ENCODE measurements at regions not wholly inside any gene's neighbourhood (a gene's known extent, or its start where the extent isn't known, plus 50 kb on each side); places are given as distances from the start of the nearest gene placed in this dataset.

DNA sequence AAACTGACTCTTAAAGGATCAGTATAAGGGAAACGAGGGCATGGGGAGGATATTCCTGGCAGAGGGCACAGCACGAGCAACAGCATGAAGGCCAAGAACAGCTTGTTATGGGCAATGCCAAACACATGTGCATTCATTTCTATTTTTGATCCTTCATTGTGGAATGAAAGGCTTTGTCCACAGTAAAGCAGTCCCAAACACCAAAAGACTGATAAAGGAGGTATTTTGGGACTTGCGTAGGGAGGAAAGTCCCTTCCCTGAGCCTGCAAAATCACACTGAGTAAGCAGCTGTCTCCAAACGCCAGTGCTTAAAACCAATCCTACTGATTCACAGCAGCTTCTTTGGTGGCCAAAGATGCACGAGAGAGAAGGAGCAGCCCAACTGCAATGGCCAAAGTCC is 138.2 kb downstream of the UNC5CL start:
- H3K4me1 ChIP-seq (ENCODE audit: control insufficient read depth, insufficient read depth, low read length), result no peaks in the 10 kb centered on the region
- no peak overlapping the region for H3K4me3 ChIP-seq (ENCODE audit: insufficient read depth, low read depth, low read length)
- H3K9me3 ChIP-seq (ENCODE audit: control insufficient read depth, low read length), result no peaks in the 10 kb centered on the region
- 85 to 91% methylated on average over 5 of the region's 5 CpGs for WGBS, 2 experiments
- H3K27me3 ChIP-seq (ENCODE audit: control insufficient read depth, insufficient read depth, low read length, poor library complexity, severe bottlenecking), result no peaks in the 10 kb centered on the region
- no peak overlapping the region for H3K27ac ChIP-seq (ENCODE audit: insufficient read depth, low read depth, low read length, poor library complexity, severe bottlenecking)
- no peaks in the 10 kb centered on the region for H3K36me3 ChIP-seq (ENCODE audit: control insufficient read depth, insufficient read depth, low read length)

DNA sequence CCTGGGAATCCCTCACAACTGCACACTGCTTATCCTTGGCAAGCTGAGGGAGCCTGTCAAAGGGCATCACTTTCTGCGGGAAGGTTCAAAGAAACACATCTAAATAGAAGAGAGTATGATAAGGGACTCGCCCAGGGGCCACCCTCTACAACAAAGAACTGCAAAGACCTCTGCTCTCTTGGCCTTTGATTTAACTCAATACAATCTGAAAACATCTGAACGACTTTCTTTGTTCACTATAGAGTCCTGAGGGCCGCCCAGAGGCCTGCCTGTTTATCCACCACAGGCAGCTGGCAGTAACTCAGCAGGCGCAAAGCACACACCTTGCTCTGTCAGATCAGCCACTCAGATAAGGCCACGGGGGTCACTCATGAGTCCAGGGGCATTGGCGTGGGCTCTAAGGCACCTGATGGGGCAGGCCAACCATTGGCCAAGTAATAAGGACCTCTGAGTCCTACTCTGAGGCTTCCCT is 139.3 kb downstream of the UNC5CL start:
- H3K27ac ChIP-seq (ENCODE audit: insufficient read depth, low read depth, low read length, poor library complexity, severe bottlenecking), result no peak overlapping the region

DNA sequence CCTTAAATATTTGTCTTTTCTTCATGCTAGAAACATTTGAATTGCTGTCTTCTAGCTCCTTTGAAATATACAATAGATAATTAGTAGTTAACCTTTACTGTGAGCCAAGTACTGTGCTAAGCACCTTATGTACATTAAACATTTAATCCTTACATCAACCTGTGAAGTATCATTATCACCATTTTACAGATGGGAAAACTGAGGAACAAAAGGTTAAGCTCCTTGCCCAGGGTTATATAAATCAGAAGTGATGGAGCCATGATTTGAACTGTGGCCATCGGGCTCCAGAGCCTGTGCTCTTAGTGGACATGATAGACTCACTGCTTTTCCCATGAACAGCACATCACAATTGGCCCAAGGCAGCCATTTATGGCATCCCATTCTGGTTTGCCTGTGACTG is 140.9 kb downstream of the UNC5CL start:
- Histone ChIP-seq H3K4me3 (ENCODE audit: insufficient read depth, low read depth, low read length) (no peak overlapping the region), H3K27me3 (ENCODE audit: control insufficient read depth, insufficient read depth, low read length, poor library complexity, severe bottlenecking) (no peaks in the 10 kb centered on the region), H3K36me3 (ENCODE audit: control insufficient read depth, insufficient read depth, low read length) (no peaks in the 10 kb centered on the region), H3K4me1 (ENCODE audit: control insufficient read depth, insufficient read depth, low read length) (no peaks in the 10 kb centered on the region), H3K9me3 (ENCODE audit: control insufficient read depth, low read length) (no peaks in the 10 kb centered on the region), H3K27ac (ENCODE audit: insufficient read depth, low read depth, low read length, poor library complexity, severe bottlenecking) (no peak overlapping the region)
- WGBS, 2 experiments, result 92 to 96% methylated on average over 1 of the region's 1 CpG

More for the DNA sequence above, 139.3 kb downstream of the UNC5CL start:
- H3K27me3 ChIP-seq (ENCODE audit: control insufficient read depth, insufficient read depth, low read length, poor library complexity, severe bottlenecking), result no peaks in the 10 kb centered on the region
- H3K9me3 ChIP-seq (ENCODE audit: control insufficient read depth, low read length), result no peaks in the 10 kb centered on the region
- 58 to 67% methylated on average over 7 of the region's 7 CpGs for WGBS, 2 experiments
- no peaks in the 10 kb centered on the region for H3K4me1 ChIP-seq (ENCODE audit: control insufficient read depth, insufficient read depth, low read length)
- H3K4me3 ChIP-seq (ENCODE audit: insufficient read depth, low read depth, low read length), result no peak overlapping the region
- H3K36me3 ChIP-seq (ENCODE audit: control insufficient read depth, insufficient read depth, low read length), result no peaks in the 10 kb centered on the region

DNA sequence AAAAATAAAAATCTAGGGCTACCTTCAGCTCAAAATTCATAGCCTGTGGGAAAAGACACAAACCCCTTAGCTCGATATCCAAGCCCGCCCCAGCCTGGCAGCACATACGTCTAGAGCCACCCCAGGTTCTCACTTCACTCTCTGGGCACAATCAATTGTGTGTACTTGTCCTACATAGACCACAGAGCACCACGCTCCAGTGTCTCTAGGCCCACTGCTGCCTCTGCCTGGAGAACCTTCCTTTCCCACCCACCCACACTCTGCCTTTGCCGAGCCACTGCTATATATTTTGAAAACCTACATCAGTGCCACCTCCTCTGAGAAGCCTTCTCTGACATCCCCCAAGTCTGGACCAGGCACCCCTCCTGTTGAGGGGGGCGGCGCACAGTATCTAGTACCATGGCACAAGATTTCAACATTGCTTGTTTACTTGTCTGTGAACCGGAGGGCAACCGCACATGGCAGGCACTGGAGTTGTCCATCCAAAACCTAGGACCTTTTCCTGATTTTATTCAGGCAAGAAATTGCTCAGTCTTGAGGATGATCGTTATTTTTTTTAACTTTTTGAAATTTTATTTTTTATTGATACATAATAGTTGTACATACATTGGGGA is 141.5 kb downstream of the UNC5CL start:
- WGBS, 2 experiments, result 93 to 95% methylated on average over 9 of the region's 10 CpGs
- no peak overlapping the region for H3K27ac ChIP-seq (ENCODE audit: insufficient read depth, low read depth, low read length, poor library complexity, severe bottlenecking)
- no peaks in the 10 kb centered on the region for H3K36me3 ChIP-seq (ENCODE audit: control insufficient read depth, insufficient read depth, low read length)
- no peaks in the 10 kb centered on the region for H3K27me3 ChIP-seq (ENCODE audit: control insufficient read depth, insufficient read depth, low read length, poor library complexity, severe bottlenecking)
- H3K4me3 ChIP-seq (ENCODE audit: insufficient read depth, low read depth, low read length), result no peak overlapping the region
- H3K9me3 ChIP-seq (ENCODE audit: control insufficient read depth, low read length), result no peaks in the 10 kb centered on the region
- no peaks in the 10 kb centered on the region for H3K4me1 ChIP-seq (ENCODE audit: control insufficient read depth, insufficient read depth, low read length)

DNA sequence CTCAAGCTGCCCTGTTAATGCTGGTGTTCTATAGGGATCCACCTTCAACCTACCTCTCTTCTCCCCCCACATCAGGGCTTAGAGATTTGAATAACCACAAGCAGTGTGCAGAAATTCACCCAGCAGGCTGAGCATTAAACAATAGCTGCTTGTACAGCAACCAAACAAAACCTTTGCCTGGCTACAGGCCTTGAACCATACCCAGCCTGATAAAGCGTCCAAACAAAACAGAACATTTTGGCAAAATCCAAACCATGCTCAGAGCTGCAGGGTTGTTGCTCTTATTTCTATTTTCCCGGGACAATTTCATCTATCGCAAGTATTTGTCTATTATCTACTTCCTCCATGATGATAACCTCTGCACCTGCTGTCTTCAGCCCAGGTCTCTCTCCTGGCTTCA is 142.3 kb downstream of the UNC5CL start:
- no peak overlapping the region for H3K4me3 ChIP-seq (ENCODE audit: insufficient read depth, low read depth, low read length)
- 94 to 96% methylated on average over 3 of the region's 3 CpGs for WGBS, 2 experiments
- no peak overlapping the region for H3K27ac ChIP-seq (ENCODE audit: insufficient read depth, low read depth, low read length, poor library complexity, severe bottlenecking)
- H3K4me1 ChIP-seq (ENCODE audit: control insufficient read depth, insufficient read depth, low read length), result no peaks in the 10 kb centered on the region
- no peaks in the 10 kb centered on the region for H3K27me3 ChIP-seq (ENCODE audit: control insufficient read depth, insufficient read depth, low read length, poor library complexity, severe bottlenecking)
- H3K9me3 ChIP-seq (ENCODE audit: control insufficient read depth, low read length), result no peaks in the 10 kb centered on the region
- no peaks in the 10 kb centered on the region for H3K36me3 ChIP-seq (ENCODE audit: control insufficient read depth, insufficient read depth, low read length)

DNA sequence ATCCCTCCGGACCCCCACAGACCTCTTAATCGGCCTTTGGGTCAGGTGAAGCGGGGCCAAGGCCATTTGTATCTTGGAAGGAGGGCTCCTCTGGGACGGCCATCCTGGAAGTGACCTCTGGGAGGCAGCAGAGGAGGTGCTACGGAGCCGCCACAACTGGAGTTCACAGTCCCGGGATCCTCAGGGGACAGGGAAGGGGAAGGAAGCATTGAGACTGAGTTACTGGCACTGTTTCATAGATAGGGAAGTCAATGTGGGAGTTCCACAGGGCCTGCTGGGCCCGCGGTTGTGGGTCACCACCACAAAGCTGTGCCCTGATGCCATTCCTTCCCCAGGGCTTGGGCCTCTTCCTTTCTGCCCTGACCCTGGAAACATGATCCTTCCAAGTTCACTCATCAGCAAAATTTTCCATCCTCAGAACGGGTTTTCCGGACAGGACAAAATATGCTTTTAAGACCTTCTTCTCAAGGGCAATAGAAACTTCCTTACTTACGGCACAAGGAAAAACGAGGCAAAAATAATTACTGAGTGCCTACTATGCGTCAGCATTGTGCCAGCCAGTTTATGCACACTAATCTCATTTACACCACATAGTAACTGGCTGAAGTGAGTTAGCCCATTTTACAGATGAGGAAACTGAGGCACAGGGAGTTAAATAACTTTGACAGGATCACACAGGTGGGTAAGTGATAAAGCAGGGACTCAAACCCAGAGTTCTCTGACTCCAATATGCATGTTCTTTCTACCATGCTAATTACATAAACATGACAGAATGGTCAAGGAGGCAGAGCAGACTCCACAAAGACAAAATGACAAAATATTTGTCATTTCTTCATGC is 143.8 kb downstream of the UNC5CL start:
- no peaks in the 10 kb centered on the region for H3K9me3 ChIP-seq (ENCODE audit: control insufficient read depth, low read length)
- WGBS, 2 experiments, result 48 to 49% methylated on average over 14 of the region's 14 CpGs
- H3K4me3 ChIP-seq (ENCODE audit: insufficient read depth, low read depth, low read length), result no peak overlapping the region
- no peaks in the 10 kb centered on the region for H3K4me1 ChIP-seq (ENCODE audit: control insufficient read depth, insufficient read depth, low read length)
- H3K27ac ChIP-seq (ENCODE audit: insufficient read depth, low read depth, low read length, poor library complexity, severe bottlenecking), result no peak overlapping the region
- no peaks in the 10 kb centered on the region for H3K36me3 ChIP-seq (ENCODE audit: control insufficient read depth, insufficient read depth, low read length)
- H3K27me3 ChIP-seq (ENCODE audit: control insufficient read depth, insufficient read depth, low read length, poor library complexity, severe bottlenecking), result no peaks in the 10 kb centered on the region

DNA sequence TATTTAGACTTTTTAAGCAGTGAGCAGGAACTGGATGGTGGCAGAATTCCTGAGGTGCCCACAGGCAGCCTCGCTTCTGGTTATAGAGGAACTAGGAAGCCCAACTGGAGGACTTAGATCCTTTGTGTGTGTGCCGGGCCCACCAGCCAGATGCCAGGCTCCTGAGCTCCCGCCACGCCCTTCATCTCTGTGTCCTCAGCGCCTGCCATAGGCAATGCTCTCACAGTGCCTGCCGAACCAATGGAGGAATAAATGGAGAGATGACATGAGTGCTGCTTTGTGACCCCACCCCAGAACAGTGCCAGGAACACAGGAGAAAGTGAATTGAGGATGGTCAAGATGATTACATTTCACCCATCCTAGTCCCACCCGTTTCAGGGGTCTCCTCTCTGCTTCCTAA is 146.0 kb downstream of the UNC5CL start:
- Histone ChIP-seq H3K9me3 (ENCODE audit: control insufficient read depth, low read length) (no peaks in the 10 kb centered on the region), H3K36me3 (ENCODE audit: control insufficient read depth, insufficient read depth, low read length) (no peaks in the 10 kb centered on the region), H3K27me3 (ENCODE audit: control insufficient read depth, insufficient read depth, low read length, poor library complexity, severe bottlenecking) (no peaks in the 10 kb centered on the region), H3K4me3 (ENCODE audit: insufficient read depth, low read depth, low read length) (no peak overlapping the region), H3K4me1 (ENCODE audit: control insufficient read depth, insufficient read depth, low read length) (peaks cover 2% of the 10 kb centered on the region), H3K27ac (ENCODE audit: insufficient read depth, low read depth, low read length, poor library complexity, severe bottlenecking) (no peak overlapping the region)
- WGBS, 2 experiments, result 92 to 95% methylated on average over 7 of the region's 7 CpGs

DNA sequence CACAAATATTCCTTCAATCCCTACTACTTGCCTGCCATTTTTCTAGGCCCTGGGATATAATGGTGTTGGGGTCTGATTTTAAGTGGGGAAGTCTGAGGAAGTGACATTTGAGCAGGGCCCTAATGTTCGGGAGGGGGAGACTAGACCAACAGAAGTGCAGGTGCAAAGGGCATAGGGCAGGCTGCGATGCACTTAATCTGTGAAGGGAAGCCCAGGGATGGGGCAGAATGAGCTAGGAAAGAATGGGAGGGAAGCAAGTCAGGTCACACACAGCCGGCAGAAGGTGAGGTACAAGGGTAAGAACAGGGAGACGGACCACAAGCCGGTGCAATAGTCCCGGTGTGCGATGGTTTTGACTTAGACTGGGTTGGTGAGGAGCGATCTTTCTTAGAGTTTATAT is 146.8 kb downstream of the UNC5CL start:
- 94 to 97% methylated on average over 8 of the region's 8 CpGs for WGBS, 2 experiments
- H3K27me3 ChIP-seq (ENCODE audit: control insufficient read depth, insufficient read depth, low read length, poor library complexity, severe bottlenecking), result no peaks in the 10 kb centered on the region
- H3K27ac ChIP-seq (ENCODE audit: insufficient read depth, low read depth, low read length, poor library complexity, severe bottlenecking), result no peak overlapping the region
- H3K36me3 ChIP-seq (ENCODE audit: control insufficient read depth, insufficient read depth, low read length), result no peaks in the 10 kb centered on the region
- H3K4me1 ChIP-seq (ENCODE audit: control insufficient read depth, insufficient read depth, low read length), result peaks cover 5% of the 10 kb centered on the region
- no peak overlapping the region for H3K4me3 ChIP-seq (ENCODE audit: insufficient read depth, low read depth, low read length)
- H3K9me3 ChIP-seq (ENCODE audit: control insufficient read depth, low read length), result no peaks in the 10 kb centered on the region

DNA sequence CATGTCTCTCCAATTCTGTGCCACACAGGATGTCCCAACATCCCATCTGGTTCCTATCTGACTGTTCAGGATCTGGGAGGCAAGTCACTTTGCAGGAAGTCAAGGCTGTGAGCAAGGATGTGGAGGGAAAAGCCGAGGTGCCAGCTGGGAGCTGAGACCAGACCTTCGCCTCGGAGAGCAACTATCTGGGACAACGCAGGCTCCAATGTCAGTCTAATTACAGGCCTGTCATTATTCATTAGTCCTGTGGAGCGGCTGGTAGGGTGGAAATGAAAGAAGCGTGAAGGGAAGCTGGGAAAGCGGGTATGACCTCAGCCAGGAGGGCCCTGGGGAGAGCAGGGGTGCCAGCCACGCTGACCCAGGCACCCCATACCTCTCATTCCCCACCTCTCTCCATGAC is 147.3 kb downstream of the UNC5CL start:
- WGBS, 2 experiments, result 89 to 92% methylated on average over 8 of the region's 8 CpGs
- H3K4me3 ChIP-seq (ENCODE audit: insufficient read depth, low read depth, low read length), result no peak overlapping the region

DNA sequence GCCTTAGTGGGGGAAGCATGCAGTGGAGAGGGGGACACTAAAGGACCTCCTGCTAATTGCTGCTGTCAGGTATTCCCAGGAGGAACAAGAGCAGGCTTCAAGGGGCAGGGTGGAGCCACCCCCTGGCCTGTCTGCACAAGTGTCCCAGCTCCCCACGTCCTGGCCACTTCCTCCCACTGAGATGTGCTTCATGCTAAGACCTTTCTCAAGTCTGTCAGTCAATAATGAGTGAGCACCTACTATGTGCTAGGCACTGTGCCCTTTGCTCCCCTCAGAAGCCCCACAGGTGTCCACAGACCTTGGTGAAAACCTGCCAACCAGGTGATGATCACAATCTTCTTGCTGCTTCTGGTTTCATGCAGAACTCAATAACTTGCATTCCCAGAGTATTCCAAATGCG is 147.9 kb downstream of the UNC5CL start:
- no peaks in the 10 kb centered on the region for H3K9me3 ChIP-seq (ENCODE audit: control insufficient read depth, low read length)
- WGBS, 2 experiments, result 79 to 80% methylated on average over 2 of the region's 2 CpGs
- no peaks in the 10 kb centered on the region for H3K36me3 ChIP-seq (ENCODE audit: control insufficient read depth, insufficient read depth, low read length)
- H3K4me1 ChIP-seq (ENCODE audit: control insufficient read depth, insufficient read depth, low read length), result peaks cover 5% of the 10 kb centered on the region
- no peak overlapping the region for H3K27ac ChIP-seq (ENCODE audit: insufficient read depth, low read depth, low read length, poor library complexity, severe bottlenecking)
- no peak overlapping the region for H3K4me3 ChIP-seq (ENCODE audit: insufficient read depth, low read depth, low read length)
- no peaks in the 10 kb centered on the region for H3K27me3 ChIP-seq (ENCODE audit: control insufficient read depth, insufficient read depth, low read length, poor library complexity, severe bottlenecking)

More for the DNA sequence above, 147.3 kb downstream of the UNC5CL start:
- H3K9me3 ChIP-seq (ENCODE audit: control insufficient read depth, low read length), result no peaks in the 10 kb centered on the region
- H3K4me1 ChIP-seq (ENCODE audit: control insufficient read depth, insufficient read depth, low read length), result peaks cover 5% of the 10 kb centered on the region
- H3K27me3 ChIP-seq (ENCODE audit: control insufficient read depth, insufficient read depth, low read length, poor library complexity, severe bottlenecking), result no peaks in the 10 kb centered on the region
- no peak overlapping the region for H3K27ac ChIP-seq (ENCODE audit: insufficient read depth, low read depth, low read length, poor library complexity, severe bottlenecking)
- H3K36me3 ChIP-seq (ENCODE audit: control insufficient read depth, insufficient read depth, low read length), result no peaks in the 10 kb centered on the region
